ENCODE measurements at regions not wholly inside any gene's neighbourhood (a gene's known extent, or its start where the extent isn't known, plus 50 kb on each side); places are given as distances from the start of the nearest gene placed in this dataset.

DNA sequence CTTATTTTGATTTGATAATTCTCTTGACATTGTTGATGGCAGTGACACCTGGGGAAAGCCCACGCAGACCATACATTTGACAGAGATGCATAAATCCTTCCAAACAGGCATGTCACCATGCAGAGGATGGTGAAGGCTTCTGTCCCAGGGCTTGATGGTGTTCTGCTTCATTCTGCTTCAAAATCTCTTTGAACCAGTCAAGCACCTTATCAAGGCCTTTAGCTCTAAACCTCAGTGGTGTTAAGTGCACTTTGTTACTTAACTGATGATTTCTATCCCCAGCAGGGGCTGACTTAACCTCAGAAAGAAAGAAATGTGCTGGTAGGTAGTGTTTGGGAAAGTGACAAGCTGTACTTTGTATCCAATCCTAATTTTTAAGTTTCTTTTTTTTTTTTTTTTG, 81.1 kb downstream of the RRAGC start:
- TF ChIP-seq, protein P1, sequence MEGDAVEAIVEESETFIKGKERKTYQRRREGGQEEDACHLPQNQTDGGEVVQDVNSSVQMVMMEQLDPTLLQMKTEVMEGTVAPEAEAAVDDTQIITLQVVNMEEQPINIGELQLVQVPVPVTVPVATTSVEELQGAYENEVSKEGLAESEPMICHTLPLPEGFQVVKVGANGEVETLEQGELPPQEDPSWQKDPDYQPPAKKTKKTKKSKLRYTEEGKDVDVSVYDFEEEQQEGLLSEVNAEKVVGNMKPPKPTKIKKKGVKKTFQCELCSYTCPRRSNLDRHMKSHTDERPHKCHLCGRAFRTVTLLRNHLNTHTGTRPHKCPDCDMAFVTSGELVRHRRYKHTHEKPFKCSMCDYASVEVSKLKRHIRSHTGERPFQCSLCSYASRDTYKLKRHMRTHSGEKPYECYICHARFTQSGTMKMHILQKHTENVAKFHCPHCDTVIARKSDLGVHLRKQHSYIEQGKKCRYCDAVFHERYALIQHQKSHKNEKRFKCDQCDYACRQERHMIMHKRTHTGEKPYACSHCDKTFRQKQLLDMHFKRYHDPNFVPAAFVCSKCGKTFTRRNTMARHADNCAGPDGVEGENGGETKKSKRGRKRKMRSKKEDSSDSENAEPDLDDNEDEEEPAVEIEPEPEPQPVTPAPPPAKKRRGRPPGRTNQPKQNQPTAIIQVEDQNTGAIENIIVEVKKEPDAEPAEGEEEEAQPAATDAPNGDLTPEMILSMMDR (IDR thresholded peaks at IDR 0.05; ENCODE audit: insufficient read depth, low read length, poor library complexity, severe bottlenecking), result no peak
- no peak for TF ChIP-seq EZH2phosphoT487 (conservative IDR thresholded peaks at IDR 0.05; ENCODE audit: low read length)
